MG63 (cell line): ENCODE measurements at regions not wholly inside any gene's neighbourhood (a gene's known extent, or its start where the extent isn't known, plus 50 kb on each side); places are given as distances from the start of the nearest gene placed in this dataset.
"Not testable (repeated sequence)": the region's sequence is repeated elsewhere in the genome, so short reads cannot be mapped to it uniquely, and the experiment has no call there.

Source experiments
- DNase-seq: peaks from one replicate; pipeline ENCODE4 v3.0.0-alpha.2; 2020
- H3K27me3 ChIP-seq: fragments of 250-450 bp; sonication (Bioruptor Pico); 2 replicates; pipeline ENCODE4 v1.5.1; 2020; ENCODE audit warnings: mild to moderate bottlenecking, moderate library complexity
- H3K36me3 ChIP-seq: fragments of 250-450 bp; sonication (Bioruptor Pico); 2 replicates; pipeline ENCODE4 v1.5.1; 2020; ENCODE audit warnings: mild to moderate bottlenecking, moderate library complexity
- H3K4me3 ChIP-seq: fragments of 250-450 bp; sonication (Bioruptor Pico); 2 replicates; pipeline ENCODE4 v1.5.1; 2020; ENCODE audit warnings: mild to moderate bottlenecking, moderate library complexity
- H3K9me3 ChIP-seq: fragments of 250-450 bp; sonication (Bioruptor Pico); 2 replicates; pipeline ENCODE4 v1.5.1; 2020; ENCODE audit warnings: mild to moderate bottlenecking, moderate library complexity

DNA sequence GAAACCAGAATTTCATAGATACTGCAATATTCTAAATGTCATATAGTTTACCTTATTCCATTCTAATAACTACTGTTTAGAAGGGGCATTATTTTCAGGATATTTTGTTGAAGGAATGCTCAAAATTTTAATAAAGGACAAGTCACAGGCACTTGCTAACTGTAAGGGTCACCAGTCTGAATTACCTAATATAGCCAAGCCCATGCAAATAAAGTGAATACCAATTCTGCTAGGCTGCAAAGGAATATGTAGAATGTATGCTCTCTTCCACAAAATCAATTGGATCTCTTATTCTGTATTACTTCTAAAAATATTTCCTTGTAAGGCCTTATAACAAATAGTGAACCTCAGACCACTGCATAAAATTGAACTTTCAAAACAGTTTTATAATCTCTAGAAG is 52.3 kb upstream of the FAT4 start:
- Histone ChIP-seq H3K9me3 (no peaks in the 10 kb centered on the region), H3K27me3 (no peaks in the 10 kb centered on the region), H3K36me3 (no peaks in the 10 kb centered on the region), H3K4me3 (no peak overlapping the region)
- DNase-seq = no peak

DNA sequence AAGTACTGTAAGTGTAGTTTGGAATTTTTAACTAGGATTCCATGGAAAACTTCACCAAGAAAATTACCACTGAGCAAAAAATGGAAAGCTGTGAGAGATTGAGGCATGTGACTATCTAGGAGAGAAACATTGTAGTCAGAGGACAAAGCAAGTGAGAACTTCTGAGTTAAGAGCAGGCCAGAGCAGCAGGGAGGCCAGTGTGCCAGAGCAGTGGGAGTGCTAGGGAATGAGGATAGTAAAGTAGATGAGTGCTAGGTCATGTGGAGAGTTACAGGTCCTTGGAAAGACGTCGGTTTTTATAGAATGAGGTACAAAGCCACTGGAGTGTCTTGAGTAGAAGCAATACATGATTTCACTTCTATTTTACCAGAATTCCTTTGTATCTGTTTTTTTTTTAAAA is 52.7 kb upstream of the FAT4 start:
- no peak for DNase-seq
- no peaks in the 10 kb centered on the region for H3K36me3 ChIP-seq
- H3K27me3 ChIP-seq = no peaks in the 10 kb centered on the region
- no peak overlapping the region for H3K4me3 ChIP-seq
- no peaks in the 10 kb centered on the region for H3K9me3 ChIP-seq

DNA sequence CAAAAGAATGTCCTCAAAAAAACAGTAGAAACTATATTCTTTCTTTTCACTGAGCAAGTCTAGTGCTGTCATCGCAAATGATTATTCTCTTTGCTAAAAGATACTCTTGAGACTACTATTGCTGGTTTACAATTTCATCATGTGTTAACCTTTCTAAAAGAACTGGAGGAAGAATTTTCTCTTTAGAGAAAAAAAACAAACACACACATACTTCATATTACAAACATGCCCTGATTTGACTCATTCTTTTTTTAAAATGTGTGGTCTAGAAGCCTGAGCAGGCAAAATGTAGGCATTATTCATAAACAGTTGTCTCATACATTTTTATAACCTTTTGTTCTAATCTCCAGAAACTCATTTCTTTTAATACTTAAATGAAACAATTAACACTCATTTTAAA is 60.6 kb upstream of the FAT4 start:
- DNase-seq = no peak

DNA sequence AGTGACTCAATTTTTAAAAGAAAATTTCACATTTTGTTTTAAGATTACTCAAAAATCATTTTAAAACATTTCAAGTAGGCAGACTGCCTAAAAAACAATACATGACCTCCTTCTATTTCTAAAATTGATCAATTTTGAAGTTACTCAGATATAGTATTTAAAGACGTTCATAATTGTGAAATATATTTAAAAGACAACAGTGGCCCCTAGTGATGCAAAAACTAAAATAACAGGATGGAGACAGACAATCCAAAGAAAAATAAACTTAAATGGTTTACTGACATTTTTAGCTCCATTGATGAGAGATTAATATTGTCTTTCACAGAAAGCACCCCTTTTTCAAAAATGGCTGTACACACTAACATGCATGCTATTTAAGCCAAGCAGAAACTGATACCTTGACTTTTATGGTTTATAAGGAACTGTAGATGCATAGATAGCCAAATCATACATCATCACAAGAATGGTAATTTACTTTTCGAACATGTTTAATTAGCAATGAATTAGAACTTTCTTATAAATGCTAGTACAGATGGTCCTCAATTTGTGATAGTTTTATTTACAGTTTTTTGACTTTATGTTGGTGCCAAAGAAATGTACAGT is 69.8 kb upstream of the FAT4 start:
- Histone ChIP-seq H3K36me3 (no peaks in the 10 kb centered on the region), H3K27me3 (no peaks in the 10 kb centered on the region; the same call in 1 of the 2 replicates), H3K4me3 (no peak overlapping the region), H3K9me3 (no peaks in the 10 kb centered on the region)
- no peak for DNase-seq

More for the DNA sequence above, 60.6 kb upstream of the FAT4 start:
- Histone ChIP-seq H3K9me3 (no peaks in the 10 kb centered on the region), H3K36me3 (no peaks in the 10 kb centered on the region), H3K4me3 (no peak overlapping the region), H3K27me3 (no peaks in the 10 kb centered on the region)

DNA sequence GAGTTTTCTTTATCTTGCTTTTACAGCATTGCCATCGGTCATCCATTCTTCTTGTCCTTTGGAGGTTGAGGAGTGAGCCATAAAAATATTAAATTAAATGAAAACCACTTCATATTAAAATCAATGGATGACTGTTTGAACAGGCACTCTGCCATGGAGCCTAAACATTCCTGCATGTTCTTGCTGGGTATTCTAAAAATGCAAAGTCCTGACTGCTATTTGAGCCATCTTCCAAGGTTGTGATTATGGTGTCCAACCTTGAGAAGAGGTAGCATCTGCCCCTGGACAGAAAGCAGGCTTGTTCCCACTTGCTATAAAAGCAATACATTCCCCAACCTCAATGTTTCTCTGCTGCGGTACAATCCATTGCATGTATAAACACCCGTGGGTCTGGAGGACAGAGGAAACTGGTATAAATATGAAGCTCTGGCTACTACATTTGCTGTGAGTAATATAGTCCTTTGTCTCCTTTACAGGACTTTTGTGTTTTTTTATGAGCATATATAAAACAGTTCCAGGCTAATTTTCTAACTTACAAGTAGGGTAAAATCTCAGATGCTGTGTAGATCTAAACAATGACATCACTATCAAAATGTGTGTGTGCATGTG is 70.9 kb upstream of the FAT4 start:
- Histone ChIP-seq H3K36me3 (no peaks in the 10 kb centered on the region), H3K27me3 (no peaks in the 10 kb centered on the region; the same call in 1 of the 2 replicates), H3K9me3 (no peaks in the 10 kb centered on the region), H3K4me3 (no peak overlapping the region)
- no peak for DNase-seq

DNA sequence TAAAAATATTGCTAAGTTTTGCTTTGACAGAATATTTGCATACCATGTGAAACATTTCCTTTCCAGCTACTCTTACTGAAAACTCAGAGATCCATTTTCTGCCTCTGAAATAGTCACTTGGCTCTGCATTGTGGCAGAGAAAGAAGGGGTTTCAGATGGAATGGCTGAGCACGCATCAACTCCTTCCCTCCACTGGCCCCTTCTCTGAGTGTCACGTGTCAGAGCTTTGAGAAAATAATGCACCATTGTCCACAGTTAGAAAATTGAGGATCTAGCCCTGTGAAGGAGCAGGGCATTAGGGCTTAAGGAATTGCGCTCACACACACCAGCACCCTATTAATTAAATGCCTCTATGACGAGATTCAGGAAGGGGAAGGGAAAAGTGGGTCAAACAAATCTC is 78.8 kb upstream of the FAT4 start:
- Histone ChIP-seq H3K36me3 (no peaks in the 10 kb centered on the region), H3K9me3 (no peaks in the 10 kb centered on the region), H3K27me3 (no peaks in the 10 kb centered on the region; the same call in 1 of the 2 replicates), H3K4me3 (no peak overlapping the region)
- no peak for DNase-seq

DNA sequence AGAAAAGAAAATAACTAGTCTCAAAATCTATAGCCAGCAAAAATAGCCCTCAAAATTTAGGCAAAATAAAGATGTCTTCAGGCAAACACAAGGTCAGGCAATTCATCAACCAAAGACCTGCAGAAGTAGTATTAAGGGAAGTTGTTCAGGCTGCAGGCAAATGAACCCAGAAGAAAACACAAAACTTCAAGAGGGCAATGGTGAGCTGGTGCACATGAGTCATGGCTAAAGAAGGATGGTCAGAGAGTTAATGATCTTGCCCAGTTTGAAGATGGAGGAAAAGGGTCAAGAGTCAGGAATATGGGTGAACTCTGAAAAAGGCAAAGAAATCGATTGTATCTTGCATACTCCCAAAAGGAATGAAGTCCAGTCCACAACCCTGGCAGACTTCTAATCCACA is 83.1 kb upstream of the FAT4 start:
- DNase-seq = no peak
- Histone ChIP-seq H3K9me3 (no peaks in the 10 kb centered on the region), H3K36me3 (no peaks in the 10 kb centered on the region), H3K4me3 (no peak overlapping the region), H3K27me3 (no peaks in the 10 kb centered on the region)

DNA sequence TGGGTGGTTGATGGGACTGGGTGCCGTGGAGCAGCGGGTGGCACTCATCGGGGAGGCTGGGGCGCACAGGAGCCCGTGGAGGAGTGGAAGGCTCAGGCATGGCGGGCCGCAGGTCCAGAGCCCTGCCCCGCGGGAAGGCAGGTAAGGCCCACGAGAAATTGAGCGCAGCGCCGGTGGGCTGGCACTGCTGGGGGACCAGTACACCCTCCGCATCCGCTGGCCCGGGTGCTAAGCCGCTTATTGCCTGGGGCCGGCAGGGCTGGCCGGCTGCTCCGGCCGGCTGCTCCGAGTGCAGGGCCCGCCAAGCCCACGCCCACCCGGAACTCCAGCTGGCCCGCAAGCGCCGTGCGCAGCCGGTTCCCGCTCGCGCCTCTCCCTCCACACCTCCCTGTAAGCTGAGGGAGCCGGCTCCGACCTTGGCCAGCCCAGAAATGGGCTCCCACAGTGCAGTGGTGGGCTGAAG is 85.1 kb upstream of the FAT4 start:
- DNase-seq = no peak
- H3K4me3 ChIP-seq = no peak overlapping the region
- H3K9me3 ChIP-seq = no peaks in the 10 kb centered on the region
- H3K27me3 ChIP-seq = no peaks in the 10 kb centered on the region
- no peaks in the 10 kb centered on the region for H3K36me3 ChIP-seq

DNA sequence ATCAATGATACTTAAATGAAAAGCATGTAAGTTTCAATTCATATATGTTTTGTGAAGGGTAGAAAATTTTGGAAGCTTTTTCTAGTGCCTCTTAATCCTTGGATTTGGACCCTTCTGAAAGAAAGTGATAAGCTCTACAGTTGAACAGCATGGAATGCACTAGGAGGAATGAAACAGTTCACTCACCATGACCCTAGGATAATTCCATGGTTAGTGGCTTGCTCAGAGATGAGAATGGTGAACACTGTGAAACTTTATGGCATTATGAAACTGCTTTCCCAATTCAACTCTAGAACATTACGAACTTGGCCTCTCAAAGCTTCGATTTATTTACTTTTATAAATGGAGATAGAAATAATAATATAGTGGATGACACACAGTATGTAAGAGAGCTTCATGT is 88.9 kb upstream of the FAT4 start:
- no peaks in the 10 kb centered on the region for H3K9me3 ChIP-seq
- H3K36me3 ChIP-seq = no peaks in the 10 kb centered on the region
- H3K27me3 ChIP-seq = no peaks in the 10 kb centered on the region
- DNase-seq = no peak
- no peak overlapping the region for H3K4me3 ChIP-seq

DNA sequence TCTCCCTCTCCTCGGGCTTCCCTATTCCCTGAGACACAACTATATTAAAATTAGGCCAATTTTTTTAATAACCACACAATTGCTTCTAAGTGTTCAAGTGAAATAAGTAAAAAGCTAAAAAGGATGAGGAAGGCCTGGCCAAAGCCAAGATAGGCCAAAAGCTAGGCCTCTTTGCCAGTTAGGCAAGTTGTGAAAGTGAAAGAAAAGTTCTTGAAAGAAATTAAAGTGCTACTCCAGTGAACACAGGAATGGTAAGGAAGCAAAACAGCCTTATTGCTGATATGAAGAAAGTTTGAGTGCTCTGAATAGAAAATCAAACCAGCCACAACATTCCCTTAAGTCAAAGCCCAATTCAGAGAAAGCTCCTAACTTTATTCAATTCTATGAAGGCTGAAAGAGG is 114.2 kb upstream of the FAT4 start:
- H3K9me3 ChIP-seq = no peaks in the 10 kb centered on the region
- no peak for DNase-seq
- H3K4me3 ChIP-seq = no peak overlapping the region
- H3K27me3 ChIP-seq = no peaks in the 10 kb centered on the region
- no peaks in the 10 kb centered on the region for H3K36me3 ChIP-seq

DNA sequence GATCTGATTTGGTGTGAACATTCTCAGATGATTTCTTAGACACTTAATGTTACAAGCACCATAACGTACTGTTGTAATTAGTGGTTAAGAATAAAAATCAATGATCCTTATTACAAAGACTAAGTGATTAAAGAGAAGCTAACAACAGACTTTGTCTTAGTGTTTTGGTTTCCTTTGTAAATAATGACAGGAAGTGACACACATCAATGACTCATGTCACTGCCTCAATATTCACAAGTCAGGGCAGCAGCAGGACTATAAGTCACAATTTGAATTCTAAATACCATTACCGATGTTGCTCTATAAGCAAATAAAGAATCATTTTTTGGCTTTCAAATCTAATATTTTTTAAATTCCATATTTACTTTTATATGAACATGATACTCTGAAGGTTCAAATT is 115.8 kb upstream of the FAT4 start:
- no peak overlapping the region for H3K4me3 ChIP-seq

DNA sequence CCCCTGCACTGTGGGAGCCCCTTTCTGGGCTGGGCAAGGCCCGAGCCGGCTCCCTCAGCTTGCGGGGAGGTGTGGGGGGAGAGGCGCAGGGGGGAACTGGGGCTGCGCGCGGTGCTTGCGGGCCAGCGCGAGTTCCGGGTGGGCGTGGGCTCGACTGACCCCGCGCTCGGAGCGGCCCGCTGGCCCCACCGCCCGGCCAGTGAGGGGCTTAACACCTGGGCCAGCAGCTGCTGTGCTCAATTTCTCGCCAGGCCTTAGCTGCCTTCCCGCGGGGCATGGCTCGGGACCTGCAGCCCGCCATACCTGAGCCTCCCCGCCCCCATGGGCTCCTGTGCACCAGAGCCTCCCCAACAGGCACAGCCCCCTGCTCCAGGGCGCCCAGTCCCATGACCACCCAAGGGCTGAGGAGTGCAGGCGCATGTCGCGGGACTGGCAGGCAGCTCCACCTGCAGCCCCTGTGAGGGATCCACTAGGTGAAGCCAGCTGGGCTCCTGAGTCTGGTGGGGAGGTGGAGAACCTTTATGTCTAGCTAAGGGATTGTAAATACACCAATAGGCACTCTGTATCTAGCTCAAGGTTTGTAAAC is 122.8 kb upstream of the FAT4 start:
- not testable (repeated sequence) for H3K36me3 ChIP-seq, H3K27me3 ChIP-seq, H3K9me3 ChIP-seq, H3K4me3 ChIP-seq, DNase-seq

More for the DNA sequence above, 115.8 kb upstream of the FAT4 start:
- H3K36me3 ChIP-seq = no peaks in the 10 kb centered on the region
- H3K27me3 ChIP-seq = no peaks in the 10 kb centered on the region
- no peak for DNase-seq
- H3K9me3 ChIP-seq = no peaks in the 10 kb centered on the region

DNA sequence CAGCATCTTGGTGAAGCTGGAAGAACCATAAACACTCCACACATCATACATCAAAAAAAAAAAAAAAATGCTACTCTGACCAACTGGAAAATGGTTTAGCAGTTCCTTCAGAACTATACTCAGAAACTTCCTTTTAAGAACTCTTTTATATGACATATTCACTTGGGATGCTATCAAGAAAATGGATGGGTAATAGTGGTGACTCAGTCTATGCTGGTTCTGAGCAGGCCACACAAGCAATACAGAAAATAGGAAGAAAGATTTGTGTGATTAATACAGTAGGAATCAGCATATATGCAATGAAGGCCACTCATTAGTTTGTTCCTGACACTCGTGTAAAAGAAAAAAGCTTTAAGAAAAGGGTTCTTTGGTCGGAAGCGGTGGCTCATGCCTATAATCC is 123.5 kb upstream of the FAT4 start:
- no peaks in the 10 kb centered on the region for H3K27me3 ChIP-seq
- H3K4me3 ChIP-seq = no peak overlapping the region
- no peak for DNase-seq
- no peaks in the 10 kb centered on the region for H3K36me3 ChIP-seq
- no peaks in the 10 kb centered on the region for H3K9me3 ChIP-seq

DNA sequence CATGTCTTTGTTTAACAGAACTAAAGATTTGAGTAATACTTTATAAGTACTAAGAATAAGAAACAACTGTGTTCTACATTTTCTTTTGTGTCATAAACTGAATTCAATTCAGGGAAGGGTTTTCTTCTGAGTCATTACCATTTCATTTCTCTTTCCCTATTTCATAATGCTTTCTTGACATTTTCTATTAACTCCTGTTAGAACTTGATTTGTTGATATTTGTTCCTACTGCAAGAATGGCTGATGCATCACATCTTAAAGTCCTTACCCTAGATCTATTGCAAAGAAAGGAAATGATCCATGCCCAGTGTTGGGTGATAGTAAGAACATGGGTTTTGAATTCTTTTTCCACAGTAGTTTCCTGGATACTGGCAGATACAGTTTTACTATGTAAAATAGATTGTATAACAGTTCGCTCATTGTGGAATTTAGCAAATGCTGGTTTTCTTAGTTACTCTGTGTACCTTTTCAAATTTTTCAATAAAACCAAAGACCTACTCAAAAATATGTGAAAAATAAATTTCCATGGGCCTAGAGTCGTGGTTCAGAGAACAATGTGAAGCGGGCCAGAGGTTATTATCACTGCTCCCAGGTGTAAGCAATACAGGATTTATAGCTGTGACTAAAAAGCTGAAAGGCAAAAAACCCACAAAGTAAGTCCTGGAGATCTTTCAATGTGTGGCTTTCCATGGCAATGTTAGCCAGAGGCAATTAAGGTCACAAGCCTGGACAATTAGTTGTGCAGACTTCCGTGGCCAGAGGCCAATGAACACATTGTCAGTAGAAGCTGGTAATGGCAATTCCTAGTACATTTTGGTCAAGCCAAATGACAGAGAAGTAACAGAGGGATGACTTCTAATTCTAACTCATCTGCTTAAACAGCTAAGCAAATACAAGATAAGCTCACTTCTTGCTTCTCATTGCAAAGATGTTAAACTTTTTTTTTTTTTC is 127.3 kb upstream of the FAT4 start:
- no peaks in the 10 kb centered on the region for H3K36me3 ChIP-seq
- DNase-seq = peak; percentile 4
- H3K9me3 ChIP-seq = no peaks in the 10 kb centered on the region
- H3K27me3 ChIP-seq = no peaks in the 10 kb centered on the region
- H3K4me3 ChIP-seq = no peak overlapping the region

DNA sequence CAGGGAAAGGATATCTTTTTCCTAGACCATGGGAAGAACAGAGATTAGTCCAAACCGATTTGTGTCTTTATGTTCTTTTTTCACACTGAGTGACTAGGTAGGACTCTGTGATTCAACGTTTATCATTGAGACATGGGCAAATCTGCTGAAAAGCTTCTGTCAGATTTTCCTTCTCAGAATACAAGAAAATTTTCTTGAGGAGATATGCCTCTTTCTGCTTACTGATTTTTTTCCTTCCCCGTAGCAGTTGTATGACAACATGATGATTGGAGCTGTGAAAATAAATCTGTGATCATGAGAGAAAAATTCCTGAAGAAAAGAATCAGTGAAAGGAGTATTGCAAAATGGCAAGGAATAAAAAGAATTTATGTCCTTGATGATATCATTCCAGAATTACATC is 130.6 kb upstream of the FAT4 start:
- Histone ChIP-seq H3K36me3 (no peaks in the 10 kb centered on the region), H3K4me3 (no peak overlapping the region), H3K27me3 (no peaks in the 10 kb centered on the region), H3K9me3 (no peaks in the 10 kb centered on the region)
- DNase-seq = no peak

DNA sequence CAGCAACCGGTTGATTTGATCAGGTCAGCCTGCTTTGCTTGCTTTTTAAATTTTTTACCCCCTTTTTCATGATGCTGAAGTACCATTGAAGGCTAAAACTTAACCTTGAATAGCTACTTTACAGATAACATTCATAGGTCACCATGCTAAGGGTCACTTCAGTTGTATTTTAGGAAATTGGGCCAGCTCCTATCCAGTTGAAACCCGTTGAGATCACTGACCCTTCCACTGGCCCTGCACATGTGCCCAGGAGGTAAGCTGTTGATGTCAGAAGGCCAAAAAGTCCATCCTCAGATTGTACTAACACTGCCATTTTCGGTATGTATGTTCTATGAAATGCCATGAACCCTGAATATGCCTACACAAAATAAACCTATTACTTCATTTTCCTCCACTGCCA is 133.0 kb upstream of the FAT4 start:
- no peak for DNase-seq
- no peaks in the 10 kb centered on the region for H3K27me3 ChIP-seq
- no peak overlapping the region for H3K4me3 ChIP-seq
- H3K36me3 ChIP-seq = no peaks in the 10 kb centered on the region
- H3K9me3 ChIP-seq = no peaks in the 10 kb centered on the region

DNA sequence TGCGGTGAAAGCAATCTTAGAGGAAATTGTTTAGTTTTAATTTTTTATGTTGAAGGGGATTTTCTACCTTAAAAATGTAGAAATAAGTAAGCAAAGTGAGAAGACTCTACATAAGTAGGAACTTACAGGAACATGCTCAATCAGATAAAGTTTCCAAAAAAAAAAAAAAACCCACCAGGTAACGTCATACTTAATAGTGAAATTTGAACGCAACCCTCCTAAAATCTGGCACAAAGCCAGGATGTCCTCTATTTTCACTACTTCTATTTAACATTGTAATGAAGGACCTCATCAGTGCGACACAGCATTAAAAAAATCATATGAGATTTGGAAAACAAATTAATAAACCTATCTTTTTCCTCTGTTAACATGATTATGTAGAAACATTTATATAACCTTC is 135.0 kb upstream of the FAT4 start:
- Histone ChIP-seq H3K36me3 (no peaks in the 10 kb centered on the region), H3K9me3 (no peaks in the 10 kb centered on the region), H3K27me3 (no peaks in the 10 kb centered on the region), H3K4me3 (no peak overlapping the region)
- DNase-seq = no peak
